ENCODE measurements at regions not wholly inside any gene's neighbourhood (a gene's known extent, or its start where the extent isn't known, plus 50 kb on each side); places are given as distances from the start of the nearest gene placed in this dataset.
"Not testable (repeated sequence)": the region's sequence is repeated elsewhere in the genome, so short reads cannot be mapped to it uniquely, and the experiment has no call there.

DNA sequence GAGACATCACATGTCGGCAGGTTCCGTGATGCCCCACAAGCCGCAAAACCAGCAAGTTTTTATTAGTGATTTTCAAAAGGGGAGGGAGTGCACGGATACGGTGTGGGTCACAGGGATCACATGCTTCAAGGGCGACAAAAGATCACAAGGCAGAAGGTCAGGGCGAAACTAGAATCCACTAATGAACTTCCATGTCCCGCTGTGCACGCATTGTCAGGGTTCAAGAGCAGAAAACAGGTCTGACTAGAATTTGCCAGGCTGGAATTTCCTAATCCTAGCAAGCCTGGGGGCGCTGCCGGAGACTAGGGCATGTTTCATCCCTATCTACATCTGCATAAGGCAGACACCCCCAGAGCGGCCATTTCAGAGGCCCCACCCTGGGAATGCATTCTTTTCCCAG, 225.2 kb downstream of the NPHP4 start:
- DNase-seq (ENCODE audit: low read depth, low spot score), result not testable (repeated sequence)

GRCh38 chr1:5765997-5766913, 226.0 kb downstream of the NPHP4 start:
- no peak for DNase-seq (ENCODE audit: low read depth, low spot score)

GRCh38 chr1:5765483-5765882, 226.7 kb downstream of the NPHP4 start:
- no peak for DNase-seq (ENCODE audit: low read depth, low spot score)

DNA sequence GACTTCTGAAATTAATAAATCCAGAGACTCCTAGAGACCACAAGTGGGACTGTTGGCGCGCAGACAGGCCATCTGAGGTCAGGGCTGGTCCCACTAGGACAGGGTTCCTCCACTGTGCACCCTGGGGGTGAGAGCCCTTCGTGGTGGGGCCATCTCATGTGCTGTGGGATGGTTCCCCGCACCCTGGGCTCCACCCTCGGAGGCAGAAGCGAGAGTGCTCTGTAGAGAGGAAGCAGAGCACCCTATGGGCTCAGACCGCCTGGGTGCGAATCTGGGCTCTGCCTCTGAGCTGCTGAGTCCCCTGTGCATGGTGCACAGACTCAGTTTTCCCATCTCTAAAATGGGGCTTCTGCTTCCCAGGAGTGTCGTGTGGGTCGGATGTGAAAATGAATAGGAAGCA, 227.3 kb downstream of the NPHP4 start:
- DNase-seq (ENCODE audit: low read depth, low spot score), result no peak

DNA sequence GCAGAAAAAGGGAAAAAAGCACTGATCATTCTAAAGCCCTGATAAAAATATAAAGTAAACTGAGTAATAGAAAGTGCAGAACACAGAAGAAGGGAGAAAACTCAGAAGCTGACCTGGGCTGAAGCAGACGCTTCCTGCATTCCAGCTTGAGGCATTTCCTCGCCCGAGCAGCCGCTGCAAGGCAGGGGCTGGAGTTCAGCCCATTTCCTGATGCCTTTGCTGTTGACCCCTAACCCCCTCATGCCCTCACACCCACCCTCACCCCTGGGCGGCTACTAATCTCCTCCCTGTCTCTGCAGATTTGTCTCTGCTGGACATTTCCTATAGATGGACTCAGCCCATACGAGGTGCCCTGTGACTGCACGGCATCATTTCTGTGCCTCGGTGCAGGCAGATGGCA, 227.8 kb downstream of the NPHP4 start:
- no peak for DNase-seq (ENCODE audit: low read depth, low spot score)

GRCh38 chr1:5763696-5764370, 228.4 kb downstream of the NPHP4 start:
- no peak for DNase-seq (ENCODE audit: low read depth, low spot score)

- no peak for DNase-seq (ENCODE audit: low read depth, low spot score)
Observed at GRCh38 chr1:5758859-5759578, 233.2 kb downstream of the NPHP4 start.

- no peak for DNase-seq (ENCODE audit: low read depth, low spot score)
Observed at GRCh38 chr1:5758000-5758858, 234.0 kb downstream of the NPHP4 start.

GRCh38 chr1:5757187-5757805, 234.9 kb downstream of the NPHP4 start:
- DNase-seq (ENCODE audit: low read depth, low spot score), result no peak

GRCh38 chr1:5756434-5757186, 235.6 kb downstream of the NPHP4 start:
- no peak for DNase-seq (ENCODE audit: low read depth, low spot score)

DNA sequence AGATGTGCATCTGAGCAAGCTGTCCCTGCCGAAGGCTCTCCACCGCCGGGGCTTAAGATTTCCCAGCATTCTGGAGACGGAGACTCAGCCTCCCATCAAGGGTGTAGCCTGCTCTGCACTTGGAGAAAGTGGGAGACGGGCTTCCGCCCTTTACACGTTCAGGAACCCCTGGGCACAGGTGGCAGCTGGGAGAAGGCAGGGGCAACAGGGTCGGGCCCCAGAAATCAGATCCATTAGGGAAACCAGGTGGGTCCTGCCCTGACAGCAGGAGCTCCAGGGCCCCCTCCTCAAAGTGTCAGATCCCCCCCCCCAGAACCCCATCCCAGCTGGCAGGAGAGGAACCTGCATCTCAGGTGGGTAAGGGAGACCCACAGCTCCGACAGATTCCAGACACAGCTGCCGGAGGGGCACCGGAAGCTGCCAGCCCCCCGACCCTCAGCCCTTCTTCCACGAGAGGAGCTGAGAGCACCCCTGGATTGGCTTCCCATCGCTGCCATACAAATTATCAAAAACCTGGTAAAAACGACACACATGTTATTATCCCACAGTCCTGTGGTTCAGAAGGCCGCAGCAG, 236.6 kb downstream of the NPHP4 start:
- DNase-seq (ENCODE audit: low read depth, low spot score), result no peak

GRCh38 chr1:5754817-5755551, 237.2 kb downstream of the NPHP4 start:
- no peak for DNase-seq (ENCODE audit: low read depth, low spot score)

DNA sequence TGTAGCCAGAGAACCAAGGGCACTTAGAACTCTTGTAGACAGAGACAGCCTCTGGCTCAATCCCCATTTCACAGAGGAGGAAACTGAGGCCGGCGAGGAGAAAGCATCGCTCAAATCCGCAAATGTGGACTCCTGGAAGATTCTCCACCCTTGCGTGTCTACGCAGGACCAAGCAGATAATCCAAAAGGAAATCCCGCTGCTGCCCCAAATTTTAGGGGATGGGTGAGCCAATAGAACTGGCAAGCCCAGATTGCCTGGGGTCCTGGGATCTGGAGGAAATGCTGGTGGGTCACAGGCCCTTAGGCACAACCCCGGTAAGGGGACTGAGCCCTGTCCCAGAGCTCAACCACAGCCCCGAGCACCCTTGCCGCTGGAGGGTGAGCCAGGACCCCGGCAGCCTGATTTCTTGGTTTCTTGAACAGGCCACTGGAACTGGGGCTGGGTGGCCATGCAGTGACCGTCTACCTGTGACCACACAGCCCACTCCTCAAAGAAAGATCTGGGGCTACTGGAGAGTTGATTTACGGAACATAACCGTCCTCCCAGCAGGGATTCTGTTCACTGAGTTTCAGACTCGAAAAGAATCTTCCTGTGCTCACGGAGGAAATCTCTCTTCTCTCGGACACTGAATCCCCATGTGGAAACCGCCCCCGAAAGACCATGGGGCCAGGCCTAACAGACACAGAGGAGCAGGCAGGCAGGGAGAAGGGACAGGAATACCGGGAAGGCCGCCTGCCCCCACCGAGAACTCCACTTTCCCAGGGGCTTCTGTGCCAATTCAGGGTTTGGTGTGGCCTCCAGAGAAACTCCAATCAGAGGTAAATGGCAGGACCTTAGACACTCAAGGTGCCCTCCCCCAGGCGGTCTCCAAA, 238.4 kb downstream of the NPHP4 start:
- DNase-seq (ENCODE audit: low read depth, low spot score), result no peak

DNA sequence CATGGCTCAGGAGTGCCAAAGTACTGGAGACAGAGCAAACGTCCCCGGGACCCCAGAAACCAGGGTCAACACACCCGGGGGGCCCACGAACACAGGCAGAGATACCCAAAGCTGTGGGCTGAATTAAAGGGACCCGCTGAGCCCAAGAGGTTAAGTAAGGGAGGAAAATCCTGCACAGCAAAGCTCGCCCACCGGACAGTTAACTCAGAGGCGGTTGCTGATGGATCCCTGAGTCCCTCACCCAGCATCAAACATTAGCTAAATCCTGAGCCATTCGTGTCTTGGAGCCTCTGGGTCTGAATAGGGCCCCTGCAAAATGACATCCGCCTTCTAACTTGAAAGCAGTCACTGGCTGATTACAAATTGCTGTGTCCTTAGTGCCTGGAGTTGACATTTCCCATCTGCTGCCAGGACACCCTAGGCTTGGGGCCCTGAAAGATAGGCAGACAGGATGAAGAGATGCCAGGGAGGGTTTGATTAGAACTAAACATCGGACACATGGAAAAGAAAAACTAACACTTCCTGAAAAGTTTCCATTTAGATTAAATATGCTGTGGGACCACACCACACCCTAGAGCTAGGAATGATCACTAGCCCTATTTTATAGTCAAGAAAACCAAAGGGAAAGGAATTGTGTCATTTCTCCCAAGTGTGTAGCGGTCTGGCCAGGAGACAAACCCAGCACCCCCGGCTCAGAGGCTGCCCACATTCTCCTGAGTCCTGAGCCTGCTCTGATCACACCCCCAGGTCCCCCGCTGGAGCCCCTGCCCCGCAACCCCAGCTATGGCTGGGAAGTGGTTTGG, 239.3 kb downstream of the NPHP4 start:
- DNase-seq (ENCODE audit: low read depth, low spot score), result no peak

DNA sequence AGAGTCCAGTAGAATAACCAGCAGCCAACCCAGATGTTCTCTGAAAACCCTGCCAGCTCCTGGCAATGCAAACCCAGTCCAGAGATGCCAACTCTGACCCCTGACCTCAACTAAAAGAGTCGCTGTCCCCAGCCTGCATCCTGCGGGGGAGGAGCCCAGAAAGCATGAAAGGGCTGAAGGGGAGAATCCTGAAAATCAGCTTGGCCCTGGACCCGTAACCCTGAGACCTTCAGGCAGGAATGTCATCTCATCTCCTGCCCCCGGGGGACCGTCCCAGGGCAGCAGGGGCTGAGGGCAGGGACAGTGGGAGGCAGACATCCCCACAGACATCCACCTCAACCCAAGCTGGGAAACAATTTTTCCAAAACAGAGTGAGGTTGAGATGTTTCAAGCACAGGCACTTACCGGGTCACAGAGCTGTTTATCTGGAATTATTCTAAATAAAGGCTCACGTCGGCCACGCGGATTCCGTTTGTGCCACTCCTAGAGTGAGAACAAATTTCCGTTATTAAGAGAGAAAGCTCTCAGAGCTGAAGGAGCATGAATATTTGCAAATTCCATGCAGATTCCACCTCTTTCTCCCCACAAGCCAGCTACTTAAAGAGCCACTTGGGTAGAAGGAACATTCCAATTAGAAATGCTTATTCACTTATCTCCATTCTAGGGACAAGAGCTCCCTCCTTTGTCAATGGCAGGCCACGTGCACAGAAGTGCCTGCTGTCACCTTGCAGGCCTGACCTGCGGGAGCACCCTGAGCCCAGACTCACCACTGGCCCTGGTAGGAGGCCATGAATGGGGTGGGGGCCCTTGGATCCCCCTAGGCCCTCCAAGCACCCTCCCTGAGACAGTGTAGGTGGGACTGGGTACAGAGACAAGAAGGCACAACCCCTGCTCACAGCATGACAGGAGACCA, 240.1 kb downstream of the NPHP4 start:
- no peak for DNase-seq (ENCODE audit: low read depth, low spot score)

DNA sequence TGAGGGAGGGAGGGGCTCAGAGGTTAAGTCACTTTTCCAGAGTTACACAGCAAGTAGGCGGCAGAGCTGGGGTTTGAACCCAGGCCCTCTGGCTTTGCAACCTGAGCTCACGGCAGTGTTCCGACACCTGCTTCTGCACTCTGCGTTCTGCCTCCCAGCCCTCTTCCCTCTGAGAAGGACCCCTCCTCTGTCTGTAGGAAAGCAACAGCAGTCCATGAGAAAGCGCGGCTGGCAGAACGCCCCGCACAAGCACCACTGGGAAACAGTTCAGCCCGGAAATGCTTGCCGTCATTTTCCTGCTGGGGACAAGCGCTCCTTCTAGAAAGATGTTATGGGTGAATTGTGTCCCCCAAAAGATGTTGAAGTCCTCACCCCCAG, 241.1 kb downstream of the NPHP4 start:
- DNase-seq (ENCODE audit: low read depth, low spot score), result no peak
